NCI-H2196 (cell line): ENCODE measurements at regions not wholly inside any gene's neighbourhood (a gene's known extent, or its start where the extent isn't known, plus 50 kb on each side); places are given as distances from the start of the nearest gene placed in this dataset.

Source experiments
- DNase-seq: peaks from one replicate; lab custom pipeline; 2025; ENCODE audit not compliant: unreplicated experiment; lab: John Stamatoyannopoulos, UW

- no peak for DNase-seq
These were observed 140.0 kb upstream of the GPC1 start for GRCh38 chr2:240295256-240296103.

- no peak for DNase-seq
These were observed 139.4 kb upstream of the GPC1 start for GRCh38 chr2:240296104-240296406.

- no peak for DNase-seq
These were observed 138.8 kb upstream of the GPC1 start for GRCh38 chr2:240296476-240297255.

GRCh38 chr2:240297256-240298116, 138.0 kb upstream of the GPC1 start:
- DNase-seq: no peak

- DNase-seq: no peak
These were observed 137.2 kb upstream of the GPC1 start for GRCh38 chr2:240298117-240298790.

- DNase-seq: no peak
These were observed 136.4 kb upstream of the GPC1 start for GRCh38 chr2:240298803-240299709.

- no peak for DNase-seq
These were observed 135.8 kb upstream of the GPC1 start for GRCh38 chr2:240299710-240300068.

GRCh38 chr2:240300261-240300821, 135.1 kb upstream of the GPC1 start:
- no peak for DNase-seq

- DNase-seq: no peak
These were observed 134.6 kb upstream of the GPC1 start for GRCh38 chr2:240300840-240301239.

GRCh38 chr2:240301256-240301795, 134.1 kb upstream of the GPC1 start:
- no peak for DNase-seq

GRCh38 chr2:240302041-240302440, 133.4 kb upstream of the GPC1 start:
- DNase-seq: no peak

- no peak for DNase-seq
These were observed 132.4 kb upstream of the GPC1 start for GRCh38 chr2:240302933-240303595.

GRCh38 chr2:240303896-240304745, 131.3 kb upstream of the GPC1 start:
- no peak for DNase-seq

- DNase-seq: no peak
These were observed 130.7 kb upstream of the GPC1 start for GRCh38 chr2:240304746-240305161.

- DNase-seq: no peak
These were observed 130.0 kb upstream of the GPC1 start for GRCh38 chr2:240305369-240305962.

GRCh38 chr2:240306185-240306584, 129.3 kb upstream of the GPC1 start:
- DNase-seq: no peak

- no peak for DNase-seq
These were observed 127.3 kb upstream of the GPC1 start for GRCh38 chr2:240308111-240308651.
